ENCODE measurements at regions not wholly inside any gene's neighbourhood (a gene's known extent, or its start where the extent isn't known, plus 50 kb on each side); places are given as distances from the start of the nearest gene placed in this dataset.

DNA sequence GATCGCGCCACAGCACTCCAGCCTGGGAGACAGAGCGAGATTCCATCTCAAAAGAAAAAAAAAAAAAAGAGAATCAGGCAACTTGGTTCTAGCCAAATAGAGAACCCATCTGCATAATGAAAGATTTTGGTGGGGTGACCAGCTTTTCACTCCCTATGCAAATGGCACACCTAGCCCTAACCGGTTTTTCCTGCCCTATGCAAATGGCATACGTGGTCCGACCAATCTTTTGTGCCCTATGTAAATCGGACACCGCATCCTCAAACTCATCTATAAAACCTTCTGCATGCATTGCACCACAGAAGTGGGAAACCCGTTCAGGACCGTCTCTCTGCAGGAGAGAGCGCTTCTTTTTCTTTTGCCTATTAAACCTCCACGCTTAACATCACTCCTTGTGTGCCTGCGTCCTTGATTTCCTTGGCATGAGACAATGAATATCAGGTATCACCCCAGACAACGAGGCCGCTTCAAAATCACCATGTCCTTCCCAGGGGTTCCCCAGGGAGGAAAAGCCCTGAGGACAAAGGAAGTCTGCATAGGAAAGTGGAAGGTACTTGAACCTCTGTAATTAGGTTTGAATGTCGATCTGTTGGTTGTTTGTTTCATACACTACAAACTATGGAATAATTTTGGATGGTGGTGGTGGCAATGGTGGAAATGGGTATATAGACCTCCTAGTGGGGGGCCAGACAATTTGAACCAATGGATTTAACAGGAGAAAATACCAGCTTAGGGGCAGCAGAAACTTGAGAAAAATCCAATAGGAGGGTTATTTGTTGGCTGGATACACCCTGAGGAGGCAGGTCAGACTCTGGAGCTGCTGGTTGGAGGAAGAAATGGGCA lies 396.2 kb downstream of the TYW1 start:
- CTCF ChIA-PET = interaction anchor here (1.0 kb wide), 1 partner anchor 13 kb away, joined by 3 read pairs; no protein-coding TSS in a partner anchor
- no peak for DNase-seq
- H3K36me3 ChIP-seq (ENCODE audit: control insufficient read depth in 4 of 4, insufficient read depth in 4 of 4, low read length in 3 of 4) = no peaks in the 10 kb centered on the region
- no peak overlapping the region for H3K27ac ChIP-seq (ENCODE audit: insufficient read depth in 1 of 2, low read depth in 1 of 2, low read length in 2 of 2, poor library complexity in 1 of 2, severe bottlenecking in 2 of 2)
- H3K9me3 ChIP-seq (ENCODE audit: control extremely low read depth in 1 of 5, control insufficient read depth in 4 of 5, insufficient read depth in 2 of 5, low read depth in 1 of 5, low read length in 4 of 5) = no peaks in the 10 kb centered on the region
- POLR2A ChIA-PET = no interaction called here
- H3K27me3 ChIP-seq (replicated peaks in 2 of 5; ENCODE audit: control insufficient read depth in 4 of 5, insufficient read depth in 5 of 5, low read length in 4 of 5) = peaks cover 0 to 3% (median 0%) of the 10 kb centered on the region in 5 experiments
- H3K4me1 ChIP-seq (ENCODE audit: control extremely low read depth in 1 of 4, control insufficient read depth in 4 of 4, insufficient read depth in 4 of 4, low read length in 3 of 4) = no peaks in the 10 kb centered on the region
- WGBS (ENCODE audit: insufficient coverage) = 75% methylated on average over 15 of the region's 16 CpGs
- no peak overlapping the region for H3K4me3 ChIP-seq (ENCODE audit: control insufficient read depth in 1 of 7, extremely low read depth in 1 of 7, insufficient read depth in 4 of 7, low read depth in 2 of 7, low read length in 6 of 7)

- 89% methylated on average over 1 of the region's 1 CpG for WGBS (ENCODE audit: insufficient coverage)
- CTCF ChIA-PET = interaction anchor here (1.0 kb wide), 1 partner anchor 14 kb away, joined by 3 read pairs; no protein-coding TSS in a partner anchor
- Histone ChIP-seq H3K9me3 (ENCODE audit: control extremely low read depth in 1 of 5, control insufficient read depth in 4 of 5, insufficient read depth in 2 of 5, low read depth in 1 of 5, low read length in 4 of 5) (no peaks in the 10 kb centered on the region), H3K27ac (ENCODE audit: insufficient read depth in 1 of 2, low read depth in 1 of 2, low read length in 2 of 2, poor library complexity in 1 of 2, severe bottlenecking in 2 of 2) (no peak overlapping the region), H3K36me3 (ENCODE audit: control insufficient read depth in 4 of 4, insufficient read depth in 4 of 4, low read length in 3 of 4) (no peaks in the 10 kb centered on the region), H3K27me3 (replicated peaks in 2 of 5; ENCODE audit: control insufficient read depth in 4 of 5, insufficient read depth in 5 of 5, low read length in 4 of 5) (peaks cover 0 to 3% (median 0%) of the 10 kb centered on the region in 5 experiments), H3K4me1 (ENCODE audit: control extremely low read depth in 1 of 4, control insufficient read depth in 4 of 4, insufficient read depth in 4 of 4, low read length in 3 of 4) (no peaks in the 10 kb centered on the region), H3K4me3 (ENCODE audit: control insufficient read depth in 1 of 7, extremely low read depth in 1 of 7, insufficient read depth in 4 of 7, low read depth in 2 of 7, low read length in 6 of 7) (no peak overlapping the region)
- POLR2A ChIA-PET = no interaction called here
- no peak for DNase-seq
Observed at GRCh38 chr7:67393903-67394302, 397.3 kb downstream of the TYW1 start.

- Histone ChIP-seq H3K4me3 (ENCODE audit: control insufficient read depth in 1 of 7, extremely low read depth in 1 of 7, insufficient read depth in 4 of 7, low read depth in 2 of 7, low read length in 6 of 7) (no peak overlapping the region), H3K36me3 (ENCODE audit: control insufficient read depth in 4 of 4, insufficient read depth in 4 of 4, low read length in 3 of 4) (no peaks in the 10 kb centered on the region), H3K27me3 (replicated peaks in 2 of 5; ENCODE audit: control insufficient read depth in 4 of 5, insufficient read depth in 5 of 5, low read length in 4 of 5) (no peaks in the 10 kb centered on the region), H3K9me3 (ENCODE audit: control extremely low read depth in 1 of 5, control insufficient read depth in 4 of 5, insufficient read depth in 2 of 5, low read depth in 1 of 5, low read length in 4 of 5) (peaks cover 0 to 10% (median 0%) of the 10 kb centered on the region in 5 experiments), H3K27ac (ENCODE audit: insufficient read depth in 1 of 2, low read depth in 1 of 2, low read length in 2 of 2, poor library complexity in 1 of 2, severe bottlenecking in 2 of 2) (no peak overlapping the region), H3K4me1 (ENCODE audit: control extremely low read depth in 1 of 4, control insufficient read depth in 4 of 4, insufficient read depth in 4 of 4, low read length in 3 of 4) (no peaks in the 10 kb centered on the region)
- CTCF ChIA-PET = no interaction called here
- 89% methylated on average over 7 of the region's 7 CpGs for WGBS (ENCODE audit: insufficient coverage)
- POLR2A ChIA-PET = no interaction called here
- DNase-seq = no peak
Observed at GRCh38 chr7:67398916-67399315, 402.3 kb downstream of the TYW1 start.

- Histone ChIP-seq H3K27me3 (replicated peaks in 2 of 5; ENCODE audit: control insufficient read depth in 4 of 5, insufficient read depth in 5 of 5, low read length in 4 of 5) (no peaks in the 10 kb centered on the region), H3K4me1 (ENCODE audit: control extremely low read depth in 1 of 4, control insufficient read depth in 4 of 4, insufficient read depth in 4 of 4, low read length in 3 of 4) (no peaks in the 10 kb centered on the region), H3K36me3 (ENCODE audit: control insufficient read depth in 4 of 4, insufficient read depth in 4 of 4, low read length in 3 of 4) (no peaks in the 10 kb centered on the region), H3K9me3 (ENCODE audit: control extremely low read depth in 1 of 5, control insufficient read depth in 4 of 5, insufficient read depth in 2 of 5, low read depth in 1 of 5, low read length in 4 of 5) (peaks cover 0 to 10% (median 0%) of the 10 kb centered on the region in 5 experiments), H3K27ac (ENCODE audit: insufficient read depth in 1 of 2, low read depth in 1 of 2, low read length in 2 of 2, poor library complexity in 1 of 2, severe bottlenecking in 2 of 2) (no peak overlapping the region), H3K4me3 (ENCODE audit: control insufficient read depth in 1 of 7, extremely low read depth in 1 of 7, insufficient read depth in 4 of 7, low read depth in 2 of 7, low read length in 6 of 7) (no peak overlapping the region)
- CTCF ChIA-PET = no interaction called here
- DNase-seq = no peak
- POLR2A ChIA-PET = interaction anchor here (0.6 kb wide), 1 partner anchor 207 kb away, joined by 5 read pairs; no protein-coding TSS in a partner anchor
- 100% methylated on average over 1 of the region's 3 CpGs for WGBS (ENCODE audit: insufficient coverage)
Observed at GRCh38 chr7:67401492-67401891, 404.9 kb downstream of the TYW1 start.

- 72% methylated on average over 2 of the region's 4 CpGs for WGBS (ENCODE audit: insufficient coverage)
- POLR2A ChIA-PET = no interaction called here
Observed at GRCh38 chr7:67402280-67402679, 405.6 kb downstream of the TYW1 start.

GRCh38 chr7:67406976-67407375 lies 410.3 kb downstream of the TYW1 start:
- DNase-seq = no peak
- WGBS (ENCODE audit: insufficient coverage) = 83% methylated on average over 1 of the region's 1 CpG
- POLR2A ChIA-PET = no interaction called here

More at GRCh38 chr7:67402280-67402679, 405.6 kb downstream of the TYW1 start:
- Histone ChIP-seq H3K27me3 (replicated peaks in 2 of 5; ENCODE audit: control insufficient read depth in 4 of 5, insufficient read depth in 5 of 5, low read length in 4 of 5) (no peaks in the 10 kb centered on the region), H3K4me3 (ENCODE audit: control insufficient read depth in 1 of 7, extremely low read depth in 1 of 7, insufficient read depth in 4 of 7, low read depth in 2 of 7, low read length in 6 of 7) (no peak overlapping the region), H3K27ac (ENCODE audit: insufficient read depth in 1 of 2, low read depth in 1 of 2, low read length in 2 of 2, poor library complexity in 1 of 2, severe bottlenecking in 2 of 2) (no peak overlapping the region), H3K4me1 (ENCODE audit: control extremely low read depth in 1 of 4, control insufficient read depth in 4 of 4, insufficient read depth in 4 of 4, low read length in 3 of 4) (no peaks in the 10 kb centered on the region), H3K36me3 (ENCODE audit: control insufficient read depth in 4 of 4, insufficient read depth in 4 of 4, low read length in 3 of 4) (no peaks in the 10 kb centered on the region), H3K9me3 (ENCODE audit: control extremely low read depth in 1 of 5, control insufficient read depth in 4 of 5, insufficient read depth in 2 of 5, low read depth in 1 of 5, low read length in 4 of 5) (peaks cover 0 to 10% (median 0%) of the 10 kb centered on the region in 5 experiments)
- CTCF ChIA-PET = no interaction called here
- no peak for DNase-seq

GRCh38 chr7:67407392-67408071 lies 410.9 kb downstream of the TYW1 start:
- H3K9me3 ChIP-seq (ENCODE audit: control extremely low read depth in 1 of 5, control insufficient read depth in 4 of 5, insufficient read depth in 2 of 5, low read depth in 1 of 5, low read length in 4 of 5) = peaks cover 0 to 11% (median 2%) of the 10 kb centered on the region in 5 experiments
- 88% methylated on average over 9 of the region's 9 CpGs for WGBS (ENCODE audit: insufficient coverage)
- no peaks in the 10 kb centered on the region for H3K4me1 ChIP-seq (ENCODE audit: control extremely low read depth in 1 of 4, control insufficient read depth in 4 of 4, insufficient read depth in 4 of 4, low read length in 3 of 4)
- H3K27ac ChIP-seq (ENCODE audit: insufficient read depth in 1 of 2, low read depth in 1 of 2, low read length in 2 of 2, poor library complexity in 1 of 2, severe bottlenecking in 2 of 2) = no peak overlapping the region
- CTCF ChIA-PET = no interaction called here
- H3K36me3 ChIP-seq (ENCODE audit: control insufficient read depth in 4 of 4, insufficient read depth in 4 of 4, low read length in 3 of 4) = no peaks in the 10 kb centered on the region
- H3K27me3 ChIP-seq (replicated peaks in 2 of 5; ENCODE audit: control insufficient read depth in 4 of 5, insufficient read depth in 5 of 5, low read length in 4 of 5) = no peaks in the 10 kb centered on the region
- DNase-seq = no peak
- H3K4me3 ChIP-seq (ENCODE audit: control insufficient read depth in 1 of 7, extremely low read depth in 1 of 7, insufficient read depth in 4 of 7, low read depth in 2 of 7, low read length in 6 of 7) = no peak overlapping the region
- POLR2A ChIA-PET = no interaction called here

More at GRCh38 chr7:67406976-67407375, 410.3 kb downstream of the TYW1 start:
- CTCF ChIA-PET = no interaction called here
- Histone ChIP-seq H3K27me3 (replicated peaks in 2 of 5; ENCODE audit: control insufficient read depth in 4 of 5, insufficient read depth in 5 of 5, low read length in 4 of 5) (no peaks in the 10 kb centered on the region), H3K4me3 (ENCODE audit: control insufficient read depth in 1 of 7, extremely low read depth in 1 of 7, insufficient read depth in 4 of 7, low read depth in 2 of 7, low read length in 6 of 7) (no peak overlapping the region), H3K36me3 (ENCODE audit: control insufficient read depth in 4 of 4, insufficient read depth in 4 of 4, low read length in 3 of 4) (no peaks in the 10 kb centered on the region), H3K4me1 (ENCODE audit: control extremely low read depth in 1 of 4, control insufficient read depth in 4 of 4, insufficient read depth in 4 of 4, low read length in 3 of 4) (no peaks in the 10 kb centered on the region), H3K27ac (ENCODE audit: insufficient read depth in 1 of 2, low read depth in 1 of 2, low read length in 2 of 2, poor library complexity in 1 of 2, severe bottlenecking in 2 of 2) (no peak overlapping the region), H3K9me3 (ENCODE audit: control extremely low read depth in 1 of 5, control insufficient read depth in 4 of 5, insufficient read depth in 2 of 5, low read depth in 1 of 5, low read length in 4 of 5) (peaks cover 0 to 16% (median 2%) of the 10 kb centered on the region in 5 experiments)
